PC-9 (cell line): ENCODE measurements at regions not wholly inside any gene's neighbourhood (a gene's known extent, or its start where the extent isn't known, plus 50 kb on each side); places are given as distances from the start of the nearest gene placed in this dataset.

Experiments
- BruUV-seq: library from RNA; stranded (reverse); fragments of 400-500 nt; replicated peaks from 2 replicates; lab custom pipeline; 2021; lab: Mats Ljungman, UMichigan
- CTCF ChIA-PET: fragments of 300-600 bp; sonication (Branson Sonifier 250); formaldehyde crosslinking; loops from one replicate; lab custom pipeline; 2022; ENCODE audit warnings: antibody characterized with exemption; lab: Charles Lee
- POLR2A ChIA-PET: fragments of 300-600 bp; sonication (Branson Sonifier 250); formaldehyde crosslinking; loops from one replicate; lab custom pipeline; 2022; ENCODE audit warnings: antibody characterized with exemption; ENCODE audit not compliant: unreplicated experiment; lab: Charles Lee
- DNase-seq, 2 experiments: peaks; one replicate each; pipeline versions ENCODE4 v3.0.0 to v3.0.0-alpha.2; 2015 to 2022; ENCODE audit warnings: mixed read lengths in 1 of 2
- H2AFZ ChIP-seq: fragments of 200-600 bp; sonication (generic); 2 replicates; pipeline ENCODE4 v1.8.1; 2017; ENCODE audit warnings: antibody characterized with exemption
- H3F3A ChIP-seq: fragments of 200-600 bp; sonication (generic); 2 replicates; pipeline ENCODE4 v1.8.1; 2017; ENCODE audit warnings: antibody characterized with exemption, mild to moderate bottlenecking, low read depth; ENCODE audit not compliant: insufficient read depth
- H3K27ac ChIP-seq: fragments of 200-600 bp; sonication (generic); 2 replicates; pipeline ENCODE4 v1.6.1; 2016; ENCODE audit warnings: mixed run types
- H3K27me3 ChIP-seq: fragments of 200-600 bp; sonication (generic); 2 replicates; pipeline ENCODE4 v1.6.1; 2016; ENCODE audit warnings: low read depth, mixed run types; ENCODE audit not compliant: insufficient read depth
- H3K36me3 ChIP-seq: fragments of 200-600 bp; sonication (generic); 2 replicates; pipeline ENCODE4 v1.6.1; 2016; ENCODE audit warnings: low read depth, mixed run types
- H3K4me1 ChIP-seq: fragments of 200-600 bp; sonication (generic); replicated peaks from 2 replicates; pipeline ENCODE4 v1.6.1; 2016; ENCODE audit warnings: mixed run types; ENCODE audit not compliant: insufficient read depth
- H3K4me2 ChIP-seq: fragments of 200-600 bp; sonication (generic); 2 replicates; pipeline ENCODE4 v1.6.1; 2017; ENCODE audit warnings: mixed run types
- H3K4me3 ChIP-seq: fragments of 200-600 bp; sonication (generic); 2 replicates; pipeline ENCODE4 v1.6.1; 2016; ENCODE audit warnings: mixed run types
- H3K79me2 ChIP-seq: fragments of 200-600 bp; sonication (generic); 2 replicates; pipeline ENCODE4 v1.6.1; 2017; ENCODE audit warnings: low read depth, mixed run types
- H3K9me2 ChIP-seq: fragments of 200-600 bp; sonication (generic); 2 replicates; pipeline ENCODE4 v1.8.1; 2017; ENCODE audit warnings: mild to moderate bottlenecking; ENCODE audit not compliant: insufficient read depth
- H3K9me3 ChIP-seq: fragments of 200-600 bp; sonication (generic); 2 replicates; pipeline ENCODE4 v1.8.1; 2016; ENCODE audit warnings: low read depth; ENCODE audit not compliant: insufficient read depth
- H4K20me1 ChIP-seq: fragments of 200-600 bp; sonication (generic); 2 replicates; pipeline ENCODE4 v1.8.1; 2017; ENCODE audit not compliant: insufficient read depth
- CTCF ChIP-seq: fragments of 200-600 bp; sonication (generic); conservative IDR thresholded peaks from 2 replicates; pipeline ENCODE4 v1.6.1; 2017; ENCODE audit warnings: mixed run types, antibody characterized with exemption, mild to moderate bottlenecking, moderate library complexity
- EZH2 ChIP-seq: fragments of 200-600 bp; sonication (generic); IDR thresholded peaks from 2 replicates; pipeline ENCODE4 v1.8.0; 2017; ENCODE audit warnings: antibody characterized with exemption, low read depth
- intact Hi-C: fragments of 100-400 bp; cut with micrococcal nuclease; formaldehyde crosslinking; loops from one replicate; pipeline ENCODE4 v1.10.0; 2022; ENCODE audit not compliant: unreplicated experiment

GRCh38 chrX:40853004-40853815 is 117.9 kb upstream of the MED14 start:
- ChIA-PET CTCF (no interaction called here), POLR2A (no interaction called here)
- no peaks in the 10 kb centered on the region for H3F3A ChIP-seq
- no peak for TF ChIP-seq CTCF
- no peak for TF ChIP-seq EZH2
- no TSS peak for BruUV-seq
- DNase-seq = no peak
- no peaks in the 10 kb centered on the region for H3K27me3 ChIP-seq
- no peaks in the 10 kb centered on the region for H3K79me2 ChIP-seq
- H3K9me3 ChIP-seq = no peaks in the 10 kb centered on the region
- no peak overlapping the region for H3K4me2 ChIP-seq
- H2AFZ ChIP-seq = no peak overlapping the region
- H3K4me1 ChIP-seq = no peaks in the 10 kb centered on the region
- no peaks in the 10 kb centered on the region for H3K9me2 ChIP-seq
- H4K20me1 ChIP-seq = no peaks in the 10 kb centered on the region
- no peak overlapping the region for H3K4me3 ChIP-seq
- no peak overlapping the region for H3K27ac ChIP-seq
- no peaks in the 10 kb centered on the region for H3K36me3 ChIP-seq
- intact Hi-C loops = no loop called here

GRCh38 chrX:40853816-40854123 is 118.4 kb upstream of the MED14 start:
- Histone ChIP-seq H3K79me2 (no peaks in the 10 kb centered on the region), H3K4me2 (no peak overlapping the region), H3K4me1 (no peaks in the 10 kb centered on the region), H4K20me1 (no peaks in the 10 kb centered on the region), H3F3A (no peaks in the 10 kb centered on the region), H3K27ac (no peak overlapping the region), H3K9me2 (no peaks in the 10 kb centered on the region), H2AFZ (no peak overlapping the region), H3K36me3 (no peaks in the 10 kb centered on the region), H3K9me3 (no peaks in the 10 kb centered on the region), H3K4me3 (no peak overlapping the region), H3K27me3 (no peaks in the 10 kb centered on the region)
- ChIA-PET CTCF (no interaction called here), POLR2A (no interaction called here)
- no peak for DNase-seq
- TF ChIP-seq EZH2 (no peak), CTCF (no peak)
- BruUV-seq = no TSS peak
- intact Hi-C loops = no loop called here

GRCh38 chrX:40854242-40854641 is 118.9 kb upstream of the MED14 start:
- ChIA-PET CTCF (no interaction called here), POLR2A (no interaction called here)
- no peaks in the 10 kb centered on the region for H3K79me2 ChIP-seq
- no peaks in the 10 kb centered on the region for H3K9me2 ChIP-seq
- no peak overlapping the region for H3K4me3 ChIP-seq
- H3F3A ChIP-seq = no peaks in the 10 kb centered on the region
- no peak overlapping the region for H3K27ac ChIP-seq
- H3K4me1 ChIP-seq = no peaks in the 10 kb centered on the region
- intact Hi-C loops = no loop called here
- no peak overlapping the region for H3K4me2 ChIP-seq
- H3K9me3 ChIP-seq = no peaks in the 10 kb centered on the region
- H3K27me3 ChIP-seq = no peaks in the 10 kb centered on the region
- H3K36me3 ChIP-seq = no peaks in the 10 kb centered on the region
- no peak overlapping the region for H2AFZ ChIP-seq
- no peak for DNase-seq
- no peaks in the 10 kb centered on the region for H4K20me1 ChIP-seq
- no peak for TF ChIP-seq EZH2
- no peak for TF ChIP-seq CTCF
- no TSS peak for BruUV-seq
